Lower leg skin (tissue), 3 donors: ENCODE measurements at regions not wholly inside any gene's neighbourhood (a gene's known extent, or its start where the extent isn't known, plus 50 kb on each side); places are given as distances from the start of the nearest gene placed in this dataset.

Source experiments
- CTCF ChIP-seq, 3 donors: fragments of 450-650 bp; IDR thresholded peaks; one replicate each; pipeline ENCODE4 v1.5.1; 2016; ENCODE audit warnings: antibody characterized with exemption in 3 of 3, mild to moderate bottlenecking in 3 of 3, moderate library complexity in 2 of 3
- POLR2A ChIP-seq, 2 donors: fragments of 450-650 bp; IDR thresholded peaks; one replicate each; pipeline ENCODE4 v1.6.1; 2016 to 2017; ENCODE audit warnings: antibody characterized with exemption in 2 of 2, mild to moderate bottlenecking in 1 of 2, moderate library complexity in 1 of 2

- no peak for TF ChIP-seq POLR2A (IDR thresholded peaks at IDR 0.05)
- TF ChIP-seq CTCF (IDR thresholded peaks at IDR 0.05), result no peak
Measured at GRCh38 chr14:36451310-36452065, 68.5 kb downstream of the NKX2-1 start.
